GM12891 (cell line): ENCODE measurements at regions not wholly inside any gene's neighbourhood (a gene's known extent, or its start where the extent isn't known, plus 50 kb on each side); places are given as distances from the start of the nearest gene placed in this dataset.

Experiments
- POLR2A ChIP-seq: IDR thresholded peaks from 2 replicates; pipeline ENCODE4 v1.6.1; 2011; ENCODE audit warnings: low read depth, low read length, control low read depth
- POLR2AphosphoS5 ChIP-seq: IDR thresholded peaks from 2 replicates; pipeline ENCODE4 v1.6.1; 2011; ENCODE audit warnings: low read depth, low read length, control low read depth
- TAF1 ChIP-seq: IDR thresholded peaks from 2 replicates; pipeline ENCODE4 v1.6.1; 2011; ENCODE audit warnings: low read depth, low read length, control low read depth

DNA sequence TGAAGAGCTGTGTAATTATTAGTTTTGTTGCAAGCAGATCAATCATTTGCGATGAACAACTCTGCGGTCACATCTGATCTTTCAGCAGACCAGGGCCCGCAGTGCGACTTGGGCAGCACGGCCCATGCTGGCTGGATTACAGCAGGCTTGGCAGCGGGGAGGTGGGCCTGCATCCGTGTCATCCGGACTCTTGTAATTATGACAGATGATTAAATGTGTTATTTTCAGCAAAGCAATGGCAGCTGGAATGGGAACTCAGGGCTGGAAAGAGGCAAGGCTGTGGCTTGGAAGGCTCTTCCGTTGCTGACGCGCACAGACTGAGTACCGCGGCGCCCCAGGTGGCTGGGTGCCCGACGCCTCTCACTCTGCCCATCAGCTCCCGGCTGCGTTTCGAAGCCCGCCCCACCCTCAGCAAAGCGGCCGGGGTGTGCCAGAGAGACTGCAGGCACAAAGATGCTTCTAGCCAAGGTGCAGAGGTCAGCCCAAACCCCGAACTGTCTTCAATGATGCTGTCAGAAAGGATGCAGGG lies 397.4 kb upstream of the SALL3 start:
- TF ChIP-seq POLR2A (no peak), TAF1 (no peak), POLR2AphosphoS5 (no peak)
